AG10803 (cell line): ENCODE measurements at regions not wholly inside any gene's neighbourhood (a gene's known extent, or its start where the extent isn't known, plus 50 kb on each side); places are given as distances from the start of the nearest gene placed in this dataset.

Experiments used
- DNase-seq: peaks from one replicate; pipeline ENCODE4 v3.0.0; 2010; ENCODE audit warnings: low read depth
- H3K4me3 ChIP-seq: 2 replicates; pipeline ENCODE4 v1.5.1; 2011; ENCODE audit warnings: mild to moderate bottlenecking, low read length, control low read depth
- TF ChIP-seq, protein P1 (sequence below): conservative IDR thresholded peaks from 2 replicates; pipeline ENCODE4 v1.5.1; 2011; ENCODE audit warnings: mild to moderate bottlenecking, low read length, control low read depth, inconsistent platforms

DNA sequence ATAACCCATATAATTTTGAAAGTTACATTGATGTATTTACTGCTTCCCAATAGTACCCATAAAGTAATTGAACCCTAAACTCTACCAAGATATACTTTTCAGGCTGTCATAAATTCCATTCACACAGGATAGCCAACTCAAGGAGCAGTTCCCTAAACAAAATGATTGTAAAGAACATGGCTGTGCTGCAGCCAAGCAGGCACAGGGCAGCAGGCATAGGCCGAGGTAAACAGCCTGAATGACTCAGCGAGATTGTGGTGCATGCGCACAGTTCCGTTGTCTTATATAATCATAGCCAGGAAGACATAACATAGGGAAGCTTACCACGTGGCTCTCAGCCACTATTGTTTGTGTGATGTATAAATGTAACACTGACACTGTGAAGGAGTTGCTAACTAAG is 344.9 kb downstream of the FSCB start:
- DNase-seq = no peak
- TF ChIP-seq, protein P1, sequence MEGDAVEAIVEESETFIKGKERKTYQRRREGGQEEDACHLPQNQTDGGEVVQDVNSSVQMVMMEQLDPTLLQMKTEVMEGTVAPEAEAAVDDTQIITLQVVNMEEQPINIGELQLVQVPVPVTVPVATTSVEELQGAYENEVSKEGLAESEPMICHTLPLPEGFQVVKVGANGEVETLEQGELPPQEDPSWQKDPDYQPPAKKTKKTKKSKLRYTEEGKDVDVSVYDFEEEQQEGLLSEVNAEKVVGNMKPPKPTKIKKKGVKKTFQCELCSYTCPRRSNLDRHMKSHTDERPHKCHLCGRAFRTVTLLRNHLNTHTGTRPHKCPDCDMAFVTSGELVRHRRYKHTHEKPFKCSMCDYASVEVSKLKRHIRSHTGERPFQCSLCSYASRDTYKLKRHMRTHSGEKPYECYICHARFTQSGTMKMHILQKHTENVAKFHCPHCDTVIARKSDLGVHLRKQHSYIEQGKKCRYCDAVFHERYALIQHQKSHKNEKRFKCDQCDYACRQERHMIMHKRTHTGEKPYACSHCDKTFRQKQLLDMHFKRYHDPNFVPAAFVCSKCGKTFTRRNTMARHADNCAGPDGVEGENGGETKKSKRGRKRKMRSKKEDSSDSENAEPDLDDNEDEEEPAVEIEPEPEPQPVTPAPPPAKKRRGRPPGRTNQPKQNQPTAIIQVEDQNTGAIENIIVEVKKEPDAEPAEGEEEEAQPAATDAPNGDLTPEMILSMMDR = no peak

DNA sequence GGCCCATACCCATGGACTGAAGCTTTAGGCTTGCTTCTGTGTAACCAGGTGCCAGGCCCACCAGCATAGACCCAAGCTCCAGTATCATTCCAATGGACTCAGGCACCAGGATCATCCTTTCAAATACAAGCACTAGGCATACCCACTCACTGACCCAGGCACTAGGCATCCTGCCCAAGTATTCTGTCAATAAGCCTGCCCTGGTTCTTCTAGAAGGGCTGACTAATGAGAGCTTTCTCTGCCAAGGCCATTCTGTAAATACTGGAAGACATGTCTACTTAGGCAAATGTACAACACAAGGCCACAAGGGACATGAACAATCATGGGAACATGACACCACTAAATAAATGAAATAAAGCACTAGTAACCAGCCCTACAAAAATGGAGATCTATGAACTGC is 352.2 kb downstream of the FSCB start:
- DNase-seq = no peak
- no peak overlapping the region for H3K4me3 ChIP-seq
- TF ChIP-seq, protein P1 = no peak

More for the DNA sequence above, 344.9 kb downstream of the FSCB start:
- no peak overlapping the region for H3K4me3 ChIP-seq

DNA sequence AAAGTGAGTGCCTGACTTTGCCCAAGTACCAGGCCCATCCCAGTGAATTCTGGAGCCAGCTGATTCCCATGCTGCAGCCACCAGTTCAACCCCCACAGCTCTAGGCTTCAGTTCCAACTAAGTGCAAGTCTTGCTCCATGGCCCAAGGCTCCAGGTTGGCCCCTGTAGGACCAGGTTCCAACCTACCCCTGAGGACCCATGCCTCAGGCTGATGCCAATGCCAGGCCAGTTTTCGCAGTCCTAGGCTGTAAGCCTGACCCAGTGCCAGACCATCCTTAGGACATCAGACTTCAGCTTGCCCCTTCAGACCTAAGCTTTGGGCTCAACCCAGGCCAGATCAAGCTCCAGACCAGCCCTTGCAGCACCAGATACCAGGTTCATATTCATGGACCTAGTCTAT is 352.6 kb downstream of the FSCB start:
- TF ChIP-seq, protein P1 = no peak
- no peak overlapping the region for H3K4me3 ChIP-seq
- DNase-seq = no peak

DNA sequence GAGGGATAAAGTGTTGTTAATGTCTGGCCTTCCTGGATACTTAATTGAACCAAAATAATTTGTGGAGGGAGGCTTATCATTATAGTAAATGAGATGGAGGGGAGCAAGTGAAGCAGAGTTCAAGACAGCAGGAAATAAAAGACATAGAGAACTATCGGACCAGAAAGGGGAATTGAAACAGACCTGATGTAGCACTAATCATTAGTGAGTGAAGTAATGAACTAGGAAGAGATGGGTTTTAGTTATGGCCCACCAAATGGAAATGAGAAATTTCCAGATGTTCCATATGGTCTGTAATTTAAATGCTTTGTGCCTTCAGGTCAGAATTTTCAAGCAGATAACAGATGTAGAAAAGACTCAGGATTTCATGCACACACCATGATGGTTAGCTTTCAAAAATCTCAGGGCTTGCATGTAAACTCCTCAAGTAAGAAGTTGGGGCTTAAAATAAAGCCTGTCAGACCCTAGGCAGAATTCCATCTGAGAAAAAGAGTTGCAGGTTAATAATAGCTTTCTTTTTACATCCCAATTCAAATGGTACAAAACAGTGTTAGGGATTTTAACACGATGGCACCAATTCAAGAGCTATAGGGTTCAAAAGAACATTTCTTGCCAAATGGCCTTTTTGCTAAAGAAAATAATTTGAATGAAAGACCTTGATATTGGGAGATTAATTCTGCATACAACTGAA is 355.8 kb downstream of the FSCB start:
- H3K4me3 ChIP-seq = no peak overlapping the region
- TF ChIP-seq, protein P1 = no peak
- DNase-seq = no peak

DNA sequence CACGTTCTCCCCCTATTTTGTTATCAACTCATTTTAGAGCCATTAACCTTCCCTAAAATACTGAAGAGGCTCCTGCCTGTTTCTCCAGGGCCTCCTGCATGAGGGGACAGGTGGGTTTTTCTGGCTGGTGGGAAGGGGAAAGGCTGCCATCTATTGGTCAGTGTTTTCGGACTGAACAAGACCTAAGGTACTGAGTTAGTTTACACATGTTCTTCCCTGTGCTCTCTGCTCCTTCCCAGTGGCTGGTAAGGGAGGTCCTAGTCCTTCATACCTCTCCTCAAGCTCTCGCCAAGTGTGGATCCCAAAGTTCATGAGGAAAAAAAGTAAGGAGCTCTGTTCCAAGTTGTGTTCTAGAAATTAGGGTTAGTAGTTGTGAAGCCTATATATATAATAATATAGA is 357.5 kb downstream of the FSCB start:
- H3K4me3 ChIP-seq = no peak overlapping the region
- no peak for DNase-seq
- TF ChIP-seq, protein P1 = no peak

DNA sequence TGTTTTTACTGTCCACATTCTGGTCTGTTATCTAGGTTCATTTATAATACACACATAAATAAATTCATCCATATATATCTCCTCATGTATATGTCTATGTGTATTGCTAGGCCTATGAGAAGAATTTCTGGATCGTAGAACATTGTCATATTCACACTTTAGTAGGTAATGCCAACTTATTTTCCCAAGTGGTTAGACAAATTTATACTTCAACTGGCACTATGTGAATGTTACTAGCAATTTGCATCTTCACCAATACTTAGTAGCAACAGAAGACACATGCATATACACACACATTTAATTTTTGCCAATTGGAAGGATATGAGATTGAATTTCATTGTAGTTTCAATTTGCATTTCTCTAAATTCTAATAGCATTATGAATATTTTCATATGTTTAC is 365.1 kb downstream of the FSCB start:
- DNase-seq = no peak
- no peak overlapping the region for H3K4me3 ChIP-seq
- TF ChIP-seq, protein P1 = no peak

GRCh38 chr14:44135972-44136371 is 371.1 kb downstream of the FSCB start:
- TF ChIP-seq, protein P1 = no peak
- H3K4me3 ChIP-seq = no peak overlapping the region
- no peak for DNase-seq
